ENCODE measurements at regions not wholly inside any gene's neighbourhood (a gene's known extent, or its start where the extent isn't known, plus 50 kb on each side); places are given as distances from the start of the nearest gene placed in this dataset.
"Not testable (repeated sequence)": the region's sequence is repeated elsewhere in the genome, so short reads cannot be mapped to it uniquely, and the experiment has no call there.

DNA sequence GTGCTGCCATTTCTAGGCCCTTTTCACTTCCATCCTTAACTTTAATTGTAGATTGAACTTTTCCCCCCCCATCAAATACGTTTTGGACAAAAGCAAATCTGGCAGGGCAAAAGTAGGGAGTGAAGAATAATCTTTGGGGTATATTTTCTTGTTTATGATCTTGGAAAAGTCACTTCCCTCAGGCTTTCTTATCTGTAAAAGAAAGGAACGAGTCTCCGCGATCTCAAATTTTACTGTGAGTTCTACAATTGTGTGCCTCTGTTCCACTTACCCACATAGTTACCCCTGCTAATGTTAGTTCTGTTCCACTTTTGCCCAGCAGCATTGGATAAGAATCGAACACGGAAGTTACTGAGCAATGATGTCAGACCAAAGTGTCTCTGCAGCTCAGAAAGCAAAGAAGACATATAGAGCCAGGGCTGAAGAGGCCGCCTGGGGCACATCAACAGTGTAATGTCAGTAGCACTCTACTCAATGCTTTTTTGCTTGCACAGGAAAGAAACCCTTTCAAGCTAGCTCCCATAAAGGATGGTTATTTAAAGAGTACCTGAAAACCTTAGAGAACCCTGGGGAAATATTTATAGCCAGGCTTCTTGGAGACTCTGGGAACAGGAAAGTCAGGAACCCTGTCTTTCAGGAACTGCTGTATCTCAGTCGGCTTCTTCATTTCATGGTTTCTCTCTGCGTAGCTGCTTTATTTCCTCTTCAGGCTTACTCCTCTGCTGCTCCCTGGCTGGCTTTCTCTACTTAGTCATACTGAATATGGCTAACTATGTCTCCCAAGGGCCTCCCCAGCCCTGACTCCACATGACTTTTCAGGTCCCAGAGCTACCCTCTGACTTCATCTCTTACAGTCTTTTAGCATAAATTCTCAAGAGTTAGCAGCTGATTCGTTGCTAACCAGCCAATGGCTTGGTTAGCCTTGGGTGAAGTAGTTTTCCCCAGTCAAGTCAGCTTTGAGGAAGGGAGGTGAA lies 123.7 kb upstream of the FAM3C start:
- DNase-seq, result no peak

DNA sequence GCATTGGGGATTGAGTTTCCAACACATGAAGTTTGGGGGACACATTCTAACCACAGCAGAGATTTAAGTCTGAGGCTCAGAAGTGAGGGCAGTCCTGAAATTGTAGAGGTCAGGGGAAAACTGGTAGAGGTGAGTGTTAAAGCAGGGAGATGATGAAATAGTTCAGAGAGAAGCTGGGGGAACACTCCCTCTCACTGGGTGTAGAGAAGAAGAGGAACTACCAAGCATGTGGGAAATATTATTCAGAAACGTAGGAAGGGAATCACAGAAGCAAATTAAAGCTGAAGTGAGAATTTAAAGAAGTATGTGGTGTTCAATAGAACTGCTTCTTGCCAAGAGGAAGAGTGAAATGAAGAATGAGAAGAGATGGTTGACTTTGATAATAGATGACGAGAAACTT lies 121.5 kb upstream of the FAM3C start:
- DNase-seq, result no peak

DNA sequence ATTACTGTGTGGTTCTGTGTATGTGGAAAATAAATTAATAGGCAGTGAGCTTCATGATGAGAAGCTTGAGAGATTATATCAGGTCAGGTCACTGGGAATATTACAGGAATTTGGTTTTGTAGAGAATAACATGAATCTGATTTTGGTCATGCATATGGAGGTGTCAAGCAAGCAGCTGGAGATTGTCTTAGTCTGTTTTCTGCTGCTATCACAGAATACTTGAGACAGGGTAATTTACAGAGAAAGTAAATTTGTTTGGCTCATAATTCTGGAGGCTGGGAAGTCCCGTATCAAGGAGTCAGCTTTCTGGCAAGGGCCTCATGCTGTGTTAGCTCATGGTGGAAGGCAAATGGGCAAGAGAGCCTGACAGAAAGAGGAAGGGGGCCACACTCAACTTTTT lies 120.7 kb upstream of the FAM3C start:
- DNase-seq, result no peak

DNA sequence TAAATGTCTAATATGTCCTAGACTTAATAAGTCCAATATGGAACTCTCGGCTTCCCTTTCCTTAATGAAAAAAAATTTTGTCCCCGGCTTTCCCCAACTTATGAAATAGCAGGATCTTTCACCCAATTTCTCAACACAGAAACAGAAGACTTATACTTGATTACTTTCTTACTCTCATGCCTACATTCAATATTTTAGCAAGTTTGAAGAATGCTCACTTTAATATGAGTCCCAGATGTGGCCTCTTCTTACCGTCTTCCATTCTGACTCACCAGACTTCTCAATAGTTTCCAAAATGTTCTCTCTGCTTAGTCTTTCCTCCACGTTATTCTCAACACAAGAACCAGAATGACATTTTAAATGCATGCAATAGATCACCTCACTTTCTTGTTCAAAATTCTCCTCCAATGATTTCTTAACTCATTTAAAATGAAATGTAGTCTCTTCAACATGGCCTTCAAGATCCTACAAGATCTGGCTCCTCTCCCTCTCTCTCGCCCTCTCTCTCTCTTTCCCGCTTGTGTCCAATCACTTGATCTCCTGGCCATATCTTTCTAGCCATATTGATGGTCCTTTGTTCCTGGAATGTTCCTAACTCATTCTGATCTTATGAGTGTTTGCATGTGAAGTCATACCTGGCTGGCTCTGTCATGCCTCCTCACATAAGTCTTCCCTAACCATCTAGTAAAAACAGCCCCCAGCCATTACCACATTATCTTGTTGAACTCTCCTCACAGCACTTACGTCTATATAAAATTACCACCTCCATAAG lies 119.7 kb upstream of the FAM3C start:
- DNase-seq, result no peak

DNA sequence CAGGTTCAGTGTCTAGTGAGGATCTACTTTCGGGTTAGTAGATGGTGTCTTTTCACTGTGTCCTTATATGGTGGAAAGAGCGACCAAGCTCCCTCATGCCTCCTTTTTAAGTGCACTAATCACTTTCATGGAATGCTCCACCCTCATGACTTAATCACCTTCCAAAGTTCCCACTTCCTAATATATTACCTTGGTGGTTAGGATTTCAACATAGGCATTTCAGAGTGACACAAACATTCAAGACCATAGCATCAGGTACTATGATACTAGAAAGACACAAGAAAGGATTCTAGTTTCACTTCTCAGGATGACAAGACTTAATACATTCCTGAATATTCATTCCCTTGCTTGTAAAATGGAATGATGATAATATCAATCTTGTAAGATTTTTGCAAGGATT lies 119.1 kb upstream of the FAM3C start:
- DNase-seq, result no peak

DNA sequence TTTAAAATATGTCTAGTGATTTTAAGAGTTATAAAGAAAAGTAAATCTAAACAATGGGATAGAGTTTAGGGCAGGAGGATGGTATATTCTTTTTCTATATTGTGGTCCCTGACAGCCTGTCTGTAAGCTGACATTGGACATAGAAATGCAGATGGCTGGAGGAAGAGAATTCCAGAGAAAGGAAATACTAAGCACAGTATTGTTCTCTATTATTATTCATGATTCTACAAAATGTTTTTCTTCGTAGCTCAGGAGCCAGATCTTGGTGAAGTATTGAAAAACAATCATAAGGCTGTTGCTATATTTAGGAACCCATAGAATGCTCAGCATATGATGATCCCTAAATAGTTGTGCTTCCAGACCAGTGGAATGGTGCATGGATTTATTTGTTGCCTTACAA lies 117.0 kb upstream of the FAM3C start:
- DNase-seq, result no peak

DNA sequence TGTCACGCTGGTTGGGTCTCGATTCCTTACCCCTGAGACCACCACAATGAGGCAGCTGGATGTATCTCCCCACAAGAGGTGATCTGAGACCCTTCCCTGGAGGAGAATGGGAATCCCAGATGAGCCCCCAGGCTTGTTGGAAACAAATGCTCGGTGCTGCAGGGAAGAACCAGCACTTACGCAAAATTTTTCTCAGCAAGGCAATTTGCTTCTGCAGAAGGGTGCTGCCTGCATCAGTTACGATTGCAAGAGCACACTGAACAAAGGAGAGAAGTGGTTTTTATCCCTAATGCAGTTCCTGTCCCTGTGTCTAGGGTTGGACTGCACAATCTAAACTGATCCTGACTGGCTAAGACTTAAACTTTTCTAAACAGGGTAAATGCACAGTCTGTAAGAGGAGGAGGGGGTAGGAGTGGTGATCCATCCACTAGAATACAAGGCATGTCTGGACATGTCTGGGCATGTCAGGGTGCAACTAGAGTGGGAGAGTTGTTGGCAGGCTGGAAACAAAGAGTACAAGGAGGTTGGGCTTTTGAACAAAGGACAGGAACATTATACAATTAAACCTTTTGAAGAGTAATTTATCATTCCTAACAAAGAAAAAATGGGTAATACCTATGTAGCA lies 114.9 kb upstream of the FAM3C start:
- no peak for DNase-seq

DNA sequence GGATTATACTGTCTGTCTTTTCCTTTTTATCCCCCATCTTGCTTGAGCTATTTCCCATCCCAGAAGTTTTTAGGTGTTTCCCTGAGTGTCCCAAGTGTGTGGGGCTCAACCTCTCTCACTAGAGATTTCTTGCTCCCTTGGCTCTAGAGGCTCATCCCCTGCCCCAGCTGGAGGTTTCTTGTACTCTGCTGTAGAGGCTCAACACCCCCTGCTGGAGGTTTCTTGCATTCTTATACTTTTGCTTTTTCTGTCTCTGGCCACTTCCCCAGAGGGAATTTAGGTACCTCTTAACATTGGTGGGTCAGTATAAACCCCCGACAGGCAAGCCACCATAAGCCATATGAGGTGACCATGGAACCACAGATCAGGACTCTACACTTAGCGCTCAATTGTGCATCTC lies 114.2 kb upstream of the FAM3C start:
- DNase-seq, result no peak

DNA sequence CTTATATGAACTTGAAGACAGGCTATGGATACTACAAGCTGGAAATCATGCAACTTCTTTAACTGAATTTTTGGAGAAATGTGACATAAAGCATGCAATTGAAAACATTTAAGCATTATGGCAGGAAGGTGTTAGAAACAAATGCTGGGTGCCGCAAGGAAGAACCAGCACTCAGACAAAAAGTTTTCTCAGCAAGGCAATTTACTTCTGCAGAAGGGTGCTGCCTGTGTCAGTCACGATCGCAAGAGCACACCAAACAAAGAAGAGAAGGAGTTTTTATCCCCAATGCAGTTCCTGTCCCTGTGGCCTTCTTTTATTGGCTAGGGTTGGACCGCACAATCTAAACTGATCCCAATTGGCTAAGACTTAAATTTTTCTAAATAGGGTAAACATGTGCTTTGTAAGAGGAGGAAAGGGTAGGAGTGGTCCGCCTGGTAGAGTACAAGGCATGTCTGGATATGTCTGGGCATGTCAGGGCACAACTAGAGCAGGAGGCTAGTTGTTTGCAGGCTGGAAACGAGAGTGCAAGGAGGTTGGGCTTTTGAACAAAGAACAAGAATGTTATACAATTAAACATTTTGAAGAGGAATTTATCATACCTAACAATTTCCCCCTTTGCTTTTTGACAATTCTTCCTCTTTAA lies 109.6 kb upstream of the FAM3C start:
- DNase-seq, result no peak

DNA sequence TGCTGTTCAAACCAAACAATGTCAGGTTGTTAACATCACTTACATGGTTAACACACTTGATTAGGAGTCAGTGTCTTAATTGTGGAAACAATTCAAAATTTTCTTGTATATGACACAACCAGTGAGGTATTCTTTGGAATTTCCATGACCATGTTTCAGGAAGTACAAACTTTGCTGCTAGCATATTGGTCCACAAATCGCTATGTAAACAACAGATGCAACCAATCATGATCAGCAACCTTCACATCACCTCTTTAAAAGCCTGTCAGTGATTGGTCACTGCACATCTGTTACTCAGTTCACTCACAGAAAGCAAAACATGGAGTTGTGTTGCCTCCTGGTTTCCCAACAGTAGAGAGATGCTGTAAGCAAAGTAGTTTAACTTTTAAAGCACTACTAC lies 108.9 kb upstream of the FAM3C start:
- no peak for DNase-seq

DNA sequence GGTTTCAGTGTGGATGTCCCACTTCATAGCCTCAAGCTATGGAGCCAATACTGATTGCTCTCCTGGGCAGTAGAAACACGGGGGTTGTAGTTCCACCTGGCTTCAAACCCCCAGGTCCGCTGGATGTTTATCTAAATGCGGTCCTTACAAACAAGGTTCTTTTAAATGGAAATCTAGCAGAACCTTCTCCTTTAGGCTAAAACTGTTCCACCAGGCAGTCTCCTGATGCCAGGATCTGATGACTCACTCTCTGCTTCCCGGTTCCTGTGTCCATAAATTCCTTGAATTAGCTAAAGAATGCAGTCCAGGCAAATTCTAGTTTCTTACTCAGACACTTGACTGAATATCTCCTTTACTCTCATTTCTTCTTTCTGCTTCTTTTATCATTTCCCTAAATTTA lies 108.4 kb upstream of the FAM3C start:
- no peak for DNase-seq

DNA sequence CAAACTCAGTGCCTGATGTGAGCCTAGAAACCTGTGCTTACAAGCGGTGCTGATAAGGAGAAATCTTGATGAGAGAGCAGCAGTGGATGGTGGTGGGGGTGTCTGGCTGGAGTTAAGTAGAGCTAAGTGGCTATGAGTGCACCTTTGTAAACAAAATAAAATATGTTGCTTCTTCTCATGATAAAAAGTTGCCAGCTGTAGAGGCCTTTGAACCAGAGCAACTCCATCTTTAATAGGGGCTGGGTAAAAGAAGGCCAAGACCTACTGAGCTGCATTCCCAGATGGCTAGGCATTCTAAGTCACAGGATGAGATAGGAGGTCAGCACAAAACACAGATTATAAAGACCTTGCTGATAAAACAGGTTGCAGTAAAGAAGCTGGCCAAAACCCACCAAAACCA lies 107.6 kb upstream of the FAM3C start:
- no peak for DNase-seq

DNA sequence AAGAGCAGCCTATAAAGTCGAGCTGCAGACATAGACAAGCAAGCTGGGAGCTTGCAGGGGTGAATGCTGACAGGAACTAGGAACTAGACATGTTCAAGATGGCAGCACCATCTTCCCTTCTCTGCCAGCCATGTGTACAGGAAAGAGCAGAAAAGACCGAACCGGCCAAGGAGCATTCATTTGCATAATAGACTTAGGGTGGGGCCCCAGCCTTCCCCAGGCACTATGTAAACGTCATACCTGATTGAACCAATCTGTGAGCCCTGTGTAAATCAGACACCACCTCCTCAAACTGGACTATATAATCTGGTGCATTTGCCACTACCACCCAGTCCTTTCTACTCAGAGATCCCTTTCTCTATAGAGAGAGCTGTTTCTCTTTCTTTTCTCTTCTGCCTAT lies 106.9 kb upstream of the FAM3C start:
- DNase-seq, result no peak

DNA sequence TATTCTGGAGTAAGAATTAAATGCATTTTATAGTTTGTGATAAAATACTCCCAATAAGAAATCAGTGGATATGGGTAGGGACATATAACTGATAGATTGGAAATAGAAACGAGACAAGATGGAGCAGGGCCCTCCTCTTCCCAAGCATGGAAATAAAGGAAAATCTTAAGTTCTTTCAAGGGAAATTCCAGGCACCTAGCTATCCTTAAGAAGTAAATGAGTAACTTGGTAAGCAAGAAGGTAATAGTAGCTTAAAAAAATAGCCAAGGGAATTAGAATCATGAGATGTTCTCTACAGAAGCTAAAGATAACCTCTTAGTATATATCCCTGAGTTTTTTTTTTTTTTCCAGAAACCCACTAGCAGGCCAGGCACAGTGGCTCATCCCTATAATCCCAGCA lies 105.5 kb upstream of the FAM3C start:
- no peak for DNase-seq

DNA sequence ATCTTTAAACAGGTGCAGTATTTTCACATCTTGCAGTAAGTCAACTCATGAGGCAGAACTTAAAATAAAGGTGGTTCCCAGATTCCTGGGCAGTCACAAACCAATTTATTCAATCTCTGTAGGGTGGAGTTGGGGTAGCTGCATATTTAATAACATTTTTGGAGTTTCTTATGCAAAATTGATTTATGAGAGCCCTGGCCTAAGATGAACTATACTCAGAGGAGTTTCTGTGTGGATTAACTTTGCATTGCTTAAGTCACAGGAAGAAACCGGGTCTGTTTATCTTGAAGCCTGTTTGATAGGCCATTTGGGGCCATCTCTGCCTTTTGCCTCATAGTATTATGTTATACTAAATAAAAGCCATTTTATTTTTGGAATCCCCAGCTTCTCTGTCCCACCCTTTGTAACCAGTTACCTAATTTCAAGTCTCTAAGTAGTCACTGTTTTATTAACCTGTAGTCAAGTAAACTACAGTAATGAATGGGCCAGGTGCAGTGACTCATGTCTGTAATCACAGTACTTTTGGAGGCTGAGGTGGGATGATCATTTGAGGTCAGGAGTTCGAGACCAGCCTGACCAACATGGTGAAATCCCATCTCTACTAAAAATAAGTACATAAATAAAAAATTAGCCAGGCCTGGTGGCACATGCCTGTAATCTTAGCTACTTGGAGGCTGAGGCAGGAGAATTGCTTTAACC lies 104.4 kb upstream of the FAM3C start:
- DNase-seq, result no peak

DNA sequence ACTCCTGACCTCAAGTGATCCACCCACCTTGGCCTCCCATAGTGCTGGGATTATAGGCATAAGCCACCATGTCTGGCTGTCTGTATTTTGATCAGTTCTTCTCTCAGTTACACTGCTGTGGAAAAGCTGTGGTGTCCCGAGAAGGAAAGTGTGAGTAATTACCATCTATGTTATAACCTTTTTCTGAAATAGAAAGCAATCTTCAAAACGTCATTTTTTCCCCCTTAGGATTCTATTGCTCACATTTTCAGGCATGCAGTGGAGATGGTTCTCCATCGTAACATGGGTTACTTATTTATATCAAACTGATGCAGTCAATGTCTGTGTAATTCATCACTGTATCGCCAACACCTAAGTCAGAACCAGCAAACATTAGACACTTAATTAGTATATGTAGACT lies 103.5 kb upstream of the FAM3C start:
- no peak for DNase-seq

DNA sequence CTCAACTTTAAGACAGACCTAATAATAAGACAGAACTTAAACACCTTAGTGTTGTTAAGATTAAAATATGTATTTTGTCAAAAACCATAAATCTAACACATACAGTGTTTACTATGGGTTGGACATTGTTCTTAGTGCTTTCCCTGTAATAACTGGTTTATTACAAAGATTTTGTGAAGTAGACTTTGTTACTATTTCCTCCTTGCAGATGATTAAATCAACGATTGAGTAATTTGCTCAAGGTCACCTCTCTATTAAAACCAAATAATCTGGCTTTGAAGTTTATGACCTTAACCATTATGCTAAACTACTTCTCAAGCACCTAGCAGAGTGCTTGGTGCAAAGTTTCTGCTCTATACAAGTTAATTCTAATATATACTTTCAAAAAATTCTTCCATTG lies 102.7 kb upstream of the FAM3C start:
- no peak for DNase-seq

DNA sequence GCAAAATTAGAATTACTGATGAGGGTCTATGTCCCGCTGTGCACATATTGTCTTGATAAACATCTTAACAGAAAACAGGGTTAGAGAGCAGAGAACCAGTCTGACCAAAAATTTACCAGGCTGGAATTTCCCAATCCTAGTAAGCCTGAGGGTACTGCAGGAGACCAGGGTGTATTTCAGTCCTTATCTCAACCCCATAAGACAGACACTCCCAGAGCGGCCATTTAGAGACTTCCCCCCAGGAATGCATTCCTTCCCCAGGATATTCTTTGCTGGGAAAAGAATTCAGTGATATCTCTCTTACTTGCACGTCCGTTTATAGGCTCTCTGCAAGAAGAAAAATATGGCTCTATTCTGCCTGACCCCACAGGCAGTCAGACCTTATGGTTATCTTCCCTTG lies 101.4 kb upstream of the FAM3C start:
- DNase-seq, result not testable (repeated sequence)

DNA sequence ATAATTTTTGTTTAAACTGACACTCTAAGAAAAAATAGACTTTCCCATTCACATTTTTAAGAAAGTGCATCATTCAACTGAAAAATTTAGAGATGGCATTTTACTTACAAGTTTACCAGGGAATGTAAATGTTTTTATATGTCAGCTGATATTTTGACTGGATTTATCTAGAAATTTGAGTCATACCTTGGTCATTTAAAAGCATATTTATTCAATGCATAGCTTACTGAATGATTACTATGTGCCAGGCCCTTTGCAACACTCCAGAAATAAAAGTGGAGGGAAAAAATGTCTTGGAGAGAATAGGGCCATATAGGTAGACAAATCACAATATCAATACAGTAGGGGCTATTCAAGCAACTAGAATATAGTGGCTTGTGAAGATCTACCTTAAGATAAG lies 98.4 kb upstream of the FAM3C start:
- DNase-seq, result no peak

DNA sequence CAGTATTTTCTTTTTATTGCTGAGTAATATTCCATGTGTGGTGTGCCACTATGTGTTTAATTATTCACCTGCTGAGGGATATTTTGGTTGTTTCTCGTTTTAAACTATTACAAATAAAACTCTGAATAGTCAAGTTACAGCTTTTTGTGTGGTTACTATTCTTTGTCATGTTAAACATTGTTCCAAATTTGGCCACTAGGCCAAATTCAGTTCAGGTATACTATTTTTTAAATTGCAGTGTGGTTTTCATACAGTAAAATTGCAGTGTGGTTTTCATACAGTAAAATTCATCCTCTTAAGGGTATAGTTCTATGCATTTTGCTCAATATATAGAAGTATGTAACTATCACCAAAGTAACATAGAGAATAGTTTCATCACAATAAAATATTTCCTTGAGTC lies 97.4 kb upstream of the FAM3C start:
- no peak for DNase-seq

DNA sequence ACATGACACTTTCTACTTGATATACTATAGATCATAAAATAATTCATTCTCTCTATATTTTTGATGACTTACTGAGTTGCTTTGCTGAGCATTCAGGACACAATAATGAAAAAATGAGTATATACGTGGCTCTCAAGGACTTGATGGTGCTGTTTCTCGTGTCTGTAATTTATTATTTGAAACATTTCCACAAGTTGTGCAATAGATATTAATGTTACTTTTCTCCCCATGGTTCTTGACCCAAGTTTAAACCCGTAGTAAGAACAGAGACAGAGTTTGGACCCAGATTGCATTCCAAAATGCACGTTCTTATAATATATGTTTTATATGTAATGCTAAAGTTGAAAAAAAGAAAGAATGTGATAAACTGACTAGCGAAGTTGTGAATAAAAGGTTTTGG lies 94.2 kb upstream of the FAM3C start:
- DNase-seq, result no peak

DNA sequence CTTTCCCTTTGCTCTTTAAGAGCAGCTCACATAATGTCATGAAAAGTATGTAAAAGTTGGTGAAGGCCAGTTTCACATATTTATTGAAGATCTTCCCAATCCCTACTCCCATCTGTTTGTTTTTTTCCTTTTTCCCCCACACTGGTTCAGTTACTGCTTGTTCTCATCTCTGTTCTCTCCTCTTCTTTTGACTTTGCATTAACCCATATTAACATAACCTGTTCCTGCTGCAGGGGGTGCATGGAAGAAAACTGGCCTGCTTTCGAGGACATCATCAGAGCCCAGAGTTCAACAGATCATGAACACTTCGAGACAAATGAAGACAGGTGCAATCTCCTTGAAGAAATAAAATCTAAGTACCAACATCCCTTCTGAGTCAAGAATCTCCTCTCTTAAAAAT lies 93.3 kb upstream of the FAM3C start:
- no peak for DNase-seq

Data from retina (tissue), 1 donor.